ENCODE measurements at regions not wholly inside any gene's neighbourhood (a gene's known extent, or its start where the extent isn't known, plus 50 kb on each side); places are given as distances from the start of the nearest gene placed in this dataset.

DNA sequence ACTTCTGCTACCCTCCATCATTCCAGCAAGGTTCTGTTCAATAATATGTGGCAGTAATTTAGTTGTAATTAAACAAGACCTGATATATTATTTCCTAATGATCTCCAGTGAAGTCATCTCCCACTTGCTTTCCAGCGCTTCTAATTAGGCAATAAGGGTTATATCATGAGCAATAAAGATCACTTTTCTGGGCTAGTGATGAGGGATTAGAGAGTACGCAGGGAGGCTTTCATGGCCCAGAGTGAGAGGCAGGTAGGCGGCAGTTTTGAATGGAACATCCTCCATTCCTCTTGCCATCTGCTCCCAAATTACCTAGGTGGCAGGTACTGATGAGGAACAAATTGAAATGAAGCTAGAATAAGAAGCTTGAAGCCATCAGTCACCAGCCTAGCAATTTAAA, 358.1 kb upstream of the SYT4 start:
- TF ChIP-seq, protein P1, sequence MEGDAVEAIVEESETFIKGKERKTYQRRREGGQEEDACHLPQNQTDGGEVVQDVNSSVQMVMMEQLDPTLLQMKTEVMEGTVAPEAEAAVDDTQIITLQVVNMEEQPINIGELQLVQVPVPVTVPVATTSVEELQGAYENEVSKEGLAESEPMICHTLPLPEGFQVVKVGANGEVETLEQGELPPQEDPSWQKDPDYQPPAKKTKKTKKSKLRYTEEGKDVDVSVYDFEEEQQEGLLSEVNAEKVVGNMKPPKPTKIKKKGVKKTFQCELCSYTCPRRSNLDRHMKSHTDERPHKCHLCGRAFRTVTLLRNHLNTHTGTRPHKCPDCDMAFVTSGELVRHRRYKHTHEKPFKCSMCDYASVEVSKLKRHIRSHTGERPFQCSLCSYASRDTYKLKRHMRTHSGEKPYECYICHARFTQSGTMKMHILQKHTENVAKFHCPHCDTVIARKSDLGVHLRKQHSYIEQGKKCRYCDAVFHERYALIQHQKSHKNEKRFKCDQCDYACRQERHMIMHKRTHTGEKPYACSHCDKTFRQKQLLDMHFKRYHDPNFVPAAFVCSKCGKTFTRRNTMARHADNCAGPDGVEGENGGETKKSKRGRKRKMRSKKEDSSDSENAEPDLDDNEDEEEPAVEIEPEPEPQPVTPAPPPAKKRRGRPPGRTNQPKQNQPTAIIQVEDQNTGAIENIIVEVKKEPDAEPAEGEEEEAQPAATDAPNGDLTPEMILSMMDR (IDR thresholded peaks at IDR 0.05 in 4 of 5, conservative IDR thresholded peaks at IDR 0.05 in 1 of 5): no peak
- no peak for TF ChIP-seq POLR2A (IDR thresholded peaks at IDR 0.05)
